Glutamatergic neuron (in vitro differentiated cells): ENCODE measurements at regions not wholly inside any gene's neighbourhood (a gene's known extent, or its start where the extent isn't known, plus 50 kb on each side); places are given as distances from the start of the nearest gene placed in this dataset.

Source experiments
- DNase-seq: peaks from one replicate; pipeline ENCODE4 v3.0.0; 2022
- H3K27ac Mint-ChIP-seq: one replicate; pipeline ENCODE4 v1.8.0; 2020; ENCODE audit warnings: mild to moderate bottlenecking, mixed read lengths, inconsistent platforms; ENCODE audit not compliant: unreplicated experiment
- H3K27me3 Mint-ChIP-seq: one replicate; pipeline ENCODE4 v1.8.0; 2020; ENCODE audit warnings: mild to moderate bottlenecking, moderate library complexity, mixed read lengths, inconsistent platforms; ENCODE audit not compliant: unreplicated experiment
- H3K36me3 Mint-ChIP-seq: one replicate; pipeline ENCODE4 v1.8.0; 2020; ENCODE audit warnings: mild to moderate bottlenecking, mixed read lengths, inconsistent platforms; ENCODE audit not compliant: unreplicated experiment
- H3K4me1 Mint-ChIP-seq: one replicate; pipeline ENCODE4 v1.8.0; 2020; ENCODE audit warnings: mild to moderate bottlenecking, low read depth, mixed read lengths, inconsistent platforms; ENCODE audit not compliant: unreplicated experiment
- H3K4me3 Mint-ChIP-seq: one replicate; pipeline ENCODE4 v1.8.0; 2020; ENCODE audit warnings: mild to moderate bottlenecking, mixed read lengths, inconsistent platforms; ENCODE audit not compliant: unreplicated experiment
- H3K9me3 Mint-ChIP-seq: one replicate; pipeline ENCODE4 v1.8.0; 2020; ENCODE audit warnings: mild to moderate bottlenecking, moderate library complexity, mixed read lengths, inconsistent platforms; ENCODE audit not compliant: unreplicated experiment
- CTCF ChIP-seq: fragments of 200-600 bp; sonication (generic); IDR thresholded peaks from one replicate; pipeline ENCODE4 v1.5.0; 2021; ENCODE audit not compliant: partially characterized antibody, unreplicated experiment

GRCh38 chr9:129338724-129339430 lies 160.8 kb upstream of the IER5L start:
- no peak for DNase-seq
- H3K9me3 Mint-ChIP-seq, result peaks cover 3% of the 10 kb centered on the region
- no peak overlapping the region for H3K27ac Mint-ChIP-seq
- H3K27me3 Mint-ChIP-seq, result peaks cover 7% of the 10 kb centered on the region
- peaks cover 13% of the 10 kb centered on the region for H3K4me1 Mint-ChIP-seq
- no peak for TF ChIP-seq CTCF
- no peaks in the 10 kb centered on the region for H3K36me3 Mint-ChIP-seq
- no peak overlapping the region for H3K4me3 Mint-ChIP-seq

GRCh38 chr9:129337336-129338140 lies 159.5 kb upstream of the IER5L start:
- Mint-ChIP-seq H3K27ac (peak overlapping the region; percentile 41), H3K36me3 (no peaks in the 10 kb centered on the region), H3K4me1 (peaks cover 14% of the 10 kb centered on the region), H3K27me3 (peaks cover 9% of the 10 kb centered on the region), H3K4me3 (peak overlapping the region; percentile 18), H3K9me3 (peaks cover 5% of the 10 kb centered on the region)
- TF ChIP-seq CTCF, result no peak
- DNase-seq, result no peak

- peaks cover 5% of the 10 kb centered on the region for H3K9me3 Mint-ChIP-seq
- H3K36me3 Mint-ChIP-seq, result no peaks in the 10 kb centered on the region
- peak overlapping the region; percentile 64 for H3K27ac Mint-ChIP-seq
- DNase-seq, result peak; percentile 65
- peaks cover 14% of the 10 kb centered on the region for H3K4me1 Mint-ChIP-seq
- H3K27me3 Mint-ChIP-seq, result peaks cover 7% of the 10 kb centered on the region
- H3K4me3 Mint-ChIP-seq, result peak overlapping the region; percentile 55
- TF ChIP-seq CTCF, result no peak
These were observed 158.7 kb upstream of the IER5L start for GRCh38 chr9:129336601-129337331.

- Mint-ChIP-seq H3K27ac (no peak overlapping the region), H3K4me3 (no peak overlapping the region), H3K9me3 (peaks cover 5% of the 10 kb centered on the region), H3K27me3 (peaks cover 7% of the 10 kb centered on the region), H3K4me1 (peaks cover 14% of the 10 kb centered on the region), H3K36me3 (no peaks in the 10 kb centered on the region)
- no peak for DNase-seq
- TF ChIP-seq CTCF, result no peak
These were observed 158.1 kb upstream of the IER5L start for GRCh38 chr9:129336130-129336528.
